PC-3 (cell line): ENCODE measurements at regions not wholly inside any gene's neighbourhood (a gene's known extent, or its start where the extent isn't known, plus 50 kb on each side); places are given as distances from the start of the nearest gene placed in this dataset.
"Not testable (repeated sequence)": the region's sequence is repeated elsewhere in the genome, so short reads cannot be mapped to it uniquely, and the experiment has no call there.

Experiments used
- ATAC-seq: fragments of 200-7000 bp; cut with Tn5 transposase; 2 replicates; pipeline ENCODE4 v1.9.1; 2020; ENCODE audit warnings: mild to moderate bottlenecking, moderate library complexity
- BruUV-seq: library from RNA; stranded (reverse); fragments of 400-500 nt; replicated peaks from 2 replicates; lab custom pipeline; 2021; lab: Mats Ljungman, UMichigan
- CTCF ChIA-PET: fragments of 300-600 bp; sonication (Branson Sonifier 250); formaldehyde crosslinking; loops from one replicate; lab custom pipeline; 2022; ENCODE audit warnings: antibody characterized with exemption; lab: Charles Lee
- POLR2A ChIA-PET: fragments of 300-600 bp; sonication (Branson Sonifier 250); formaldehyde crosslinking; loops from one replicate; lab custom pipeline; 2022; ENCODE audit warnings: antibody characterized with exemption; ENCODE audit not compliant: unreplicated experiment; lab: Charles Lee
- DNase-seq: peaks from one replicate; pipeline ENCODE4 v3.0.0-alpha.2; 2015
- H2AFZ ChIP-seq: fragments of 300-600 bp; sonication (generic); 2 replicates; pipeline ENCODE4 v1.6.0; 2016; ENCODE audit warnings: antibody characterized with exemption, low read length
- H3F3A ChIP-seq: fragments of 300-600 bp; sonication (generic); one replicate; pipeline ENCODE4 v1.6.0; 2017; ENCODE audit warnings: antibody characterized with exemption, low read length, control low read depth, mild to moderate bottlenecking; ENCODE audit not compliant: unreplicated experiment
- H3K27ac ChIP-seq: fragments of 300-600 bp; sonication (generic); 2 replicates; pipeline ENCODE4 v1.5.1; 2016; ENCODE audit warnings: mild to moderate bottlenecking, low read length
- H3K27me3 ChIP-seq: fragments of 300-600 bp; sonication (generic); 2 replicates; pipeline ENCODE4 v1.6.1; 2016; ENCODE audit warnings: low read length, mixed read lengths
- H3K36me3 ChIP-seq: fragments of 300-600 bp; sonication (generic); 2 replicates; pipeline ENCODE4 v1.6.1; 2016; ENCODE audit warnings: low read depth, mixed run types, low read length, mixed read lengths
- H3K4me1 ChIP-seq: fragments of 300-600 bp; sonication (generic); 2 replicates; pipeline ENCODE4 v1.5.1; 2016; ENCODE audit warnings: low read length; ENCODE audit not compliant: insufficient read depth
- H3K4me2 ChIP-seq: fragments of 300-600 bp; sonication (generic); 2 replicates; pipeline ENCODE4 v1.6.0; 2016; ENCODE audit warnings: low read length
- H3K4me3 ChIP-seq: fragments of 300-600 bp; sonication (generic); 2 replicates; pipeline ENCODE4 v1.5.1; 2016; ENCODE audit warnings: mild to moderate bottlenecking, low read length, mixed read lengths
- H3K79me2 ChIP-seq: fragments of 300-600 bp; sonication (generic); 2 replicates; pipeline ENCODE4 v1.6.1; 2017; ENCODE audit warnings: low read length, mixed read lengths
- H3K9ac ChIP-seq: fragments of 300-600 bp; sonication (generic); 2 replicates; pipeline ENCODE4 v1.6.0; 2016; ENCODE audit warnings: mild to moderate bottlenecking, low read length
- H3K9me2 ChIP-seq: fragments of 300-600 bp; sonication (generic); replicated peaks from 2 replicates; pipeline ENCODE4 v1.6.1; 2016; ENCODE audit warnings: mixed run types, low read length, mixed read lengths
- H3K9me3 ChIP-seq: fragments of 300-600 bp; sonication (generic); 2 replicates; pipeline ENCODE4 v1.6.1; 2016; ENCODE audit warnings: low read length, mixed read lengths
- H4K20me1 ChIP-seq: fragments of 300-600 bp; sonication (generic); 2 replicates; pipeline ENCODE4 v1.6.1; 2016; ENCODE audit warnings: low read length, mixed read lengths
- CTCF ChIP-seq: fragments of 300-600 bp; sonication (generic); conservative IDR thresholded peaks from 2 replicates; pipeline ENCODE4 v1.5.1; 2017; ENCODE audit warnings: antibody characterized with exemption, low read depth, mild to moderate bottlenecking, low read length
- EZH2 ChIP-seq: fragments of 300-600 bp; sonication (generic); IDR thresholded peaks from one replicate; pipeline ENCODE4 v1.6.1; 2017; ENCODE audit warnings: antibody characterized with exemption, mild to moderate bottlenecking, low read length; ENCODE audit not compliant: unreplicated experiment
- EZH2phosphoT487 ChIP-seq: fragments of 300-600 bp; sonication (generic); IDR thresholded peaks from 2 replicates; pipeline ENCODE4 v1.6.1; 2018; ENCODE audit warnings: mild to moderate bottlenecking, antibody characterized with exemption, low read length, borderline replicate concordance
- intact Hi-C: fragments of 100-400 bp; cut with micrococcal nuclease; formaldehyde crosslinking; loops from 2 replicates; pipeline ENCODE4 v1.9.0; 2023

GRCh38 chr3:193964517-193964880, 171.4 kb upstream of the HES1 start:
- TF ChIP-seq EZH2phosphoT487, result no peak
- no peak for TF ChIP-seq CTCF
- no peak for TF ChIP-seq EZH2
- no peak overlapping the region for H3K27ac ChIP-seq
- CTCF ChIA-PET, result no interaction called here
- H4K20me1 ChIP-seq, result no peaks in the 10 kb centered on the region
- intact Hi-C loops, result no loop called here
- POLR2A ChIA-PET, result interaction anchor here (0.5 kb wide), 1 partner anchor 167 kb away, joined by 3 read pairs; no protein-coding TSS in a partner anchor
- H3F3A ChIP-seq, result no peaks in the 10 kb centered on the region
- no peaks in the 10 kb centered on the region for H3K27me3 ChIP-seq
- H2AFZ ChIP-seq, result no peak overlapping the region
- DNase-seq (no peak), ATAC-seq (no peak)
- H3K9me2 ChIP-seq, result no peaks in the 10 kb centered on the region
- H3K9me3 ChIP-seq, result no peaks in the 10 kb centered on the region
- H3K4me1 ChIP-seq, result peaks cover 11% of the 10 kb centered on the region
- no peaks in the 10 kb centered on the region for H3K79me2 ChIP-seq
- BruUV-seq, result no TSS peak
- no peaks in the 10 kb centered on the region for H3K36me3 ChIP-seq
- no peak overlapping the region for H3K9ac ChIP-seq
- no peak overlapping the region for H3K4me2 ChIP-seq
- H3K4me3 ChIP-seq, result no peak overlapping the region

DNA sequence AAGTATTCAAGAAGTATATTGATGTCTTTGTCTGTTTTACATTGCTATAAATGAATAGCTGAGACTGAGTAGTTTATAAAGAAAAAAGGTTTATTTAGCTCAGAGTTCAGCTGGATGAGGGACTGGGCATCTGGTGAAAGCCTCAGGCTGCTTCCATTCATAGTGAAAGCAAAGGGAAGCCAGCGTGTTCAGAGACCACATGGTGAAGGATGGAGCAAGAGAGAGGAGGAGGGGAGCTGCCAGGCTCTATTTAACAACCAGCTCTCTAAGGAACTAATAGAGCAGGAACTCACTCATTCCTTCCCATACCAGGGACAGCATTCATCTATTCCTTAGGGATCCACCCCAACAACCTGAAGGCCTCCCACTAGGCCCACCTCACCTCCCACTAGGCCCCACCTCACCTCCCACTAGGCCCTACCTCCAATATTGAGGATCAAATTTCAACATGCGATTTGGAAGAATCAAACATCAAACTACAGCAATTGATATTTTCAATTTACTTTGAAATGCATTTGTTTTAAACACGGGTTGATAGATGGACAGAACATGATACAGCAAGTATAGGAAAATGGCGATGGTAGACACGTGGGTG, 167.5 kb upstream of the HES1 start:
- ChIA-PET CTCF (no interaction called here), POLR2A (interaction anchor here (0.6 kb wide), 1 partner anchor 129 kb away, joined by 3 read pairs; no protein-coding TSS in a partner anchor)
- H4K20me1 ChIP-seq, result no peaks in the 10 kb centered on the region
- no peaks in the 10 kb centered on the region for H3K9me2 ChIP-seq
- no peak for DNase-seq
- no TSS peak for BruUV-seq
- no peaks in the 10 kb centered on the region for H3K36me3 ChIP-seq
- no peak overlapping the region for H2AFZ ChIP-seq
- no peak for ATAC-seq
- intact Hi-C loops, result no loop called here
- no peaks in the 10 kb centered on the region for H3K27me3 ChIP-seq
- TF ChIP-seq CTCF (no peak), EZH2 (no peak)
- H3F3A ChIP-seq, result peaks cover 6% of the 10 kb centered on the region
- H3K9me3 ChIP-seq, result no peaks in the 10 kb centered on the region
- H3K9ac ChIP-seq, result no peak overlapping the region
- no peak overlapping the region for H3K4me2 ChIP-seq
- peaks cover 34% of the 10 kb centered on the region for H3K4me1 ChIP-seq
- H3K79me2 ChIP-seq, result no peaks in the 10 kb centered on the region
- H3K27ac ChIP-seq, result no peak overlapping the region
- H3K4me3 ChIP-seq, result no peak overlapping the region

- peak; percentile 30 for ATAC-seq
- not testable (repeated sequence) for BruUV-seq
- intact Hi-C loops, result loop anchor here (2.0 to 5.0 kb wide), 4 partner anchors 101 to 352 kb away; no protein-coding TSS in a partner anchor
These were observed 165.7 kb upstream of the HES1 start for GRCh38 chr3:193970131-193970772.

More at GRCh38 chr3:193970131-193970772, 165.7 kb upstream of the HES1 start:
- Histone ChIP-seq H3K4me3 (peak overlapping the region; percentile 66; the same call in 1 of the 2 replicates), H3K27ac (peak overlapping the region; percentile 91), H3K4me1 (peaks cover 35% of the 10 kb centered on the region), H3K4me2 (peak overlapping the region; percentile 90), H3K9ac (peak overlapping the region; percentile 69)
- H3F3A ChIP-seq, H2AFZ ChIP-seq, H3K27me3 ChIP-seq, H3K36me3 ChIP-seq, H3K9me2 ChIP-seq, H3K79me2 ChIP-seq, H4K20me1 ChIP-seq, H3K9me3 ChIP-seq: not testable (repeated sequence)
- POLR2A ChIA-PET, result interaction anchor here (0.6 to 1.0 kb wide), 4 partner anchors 9 to 253 kb away, joined by 3 to 5 read pairs (median 4); partner anchors contain the start of gene HES1
- peak; percentile 58 for TF ChIP-seq CTCF
- CTCF ChIA-PET, result interaction anchor here (0.5 to 0.6 kb wide), 2 partner anchors 33 to 1777 kb away, joined by 3 to 4 read pairs; no protein-coding TSS in a partner anchor
- peak; percentile 81 for DNase-seq
